CD4-positive, alpha-beta T cell treated with Interleukin-6 for 4 hours (primary cell): ENCODE measurements at regions not wholly inside any gene's neighbourhood (a gene's known extent, or its start where the extent isn't known, plus 50 kb on each side); places are given as distances from the start of the nearest gene placed in this dataset.
"Not testable (repeated sequence)": the region's sequence is repeated elsewhere in the genome, so short reads cannot be mapped to it uniquely, and the experiment has no call there.

Experiments
- DNase-seq: peaks from one replicate; pipeline ENCODE4 v3.0.0-alpha.2; 2020; ENCODE audit warnings: mixed read lengths

DNA sequence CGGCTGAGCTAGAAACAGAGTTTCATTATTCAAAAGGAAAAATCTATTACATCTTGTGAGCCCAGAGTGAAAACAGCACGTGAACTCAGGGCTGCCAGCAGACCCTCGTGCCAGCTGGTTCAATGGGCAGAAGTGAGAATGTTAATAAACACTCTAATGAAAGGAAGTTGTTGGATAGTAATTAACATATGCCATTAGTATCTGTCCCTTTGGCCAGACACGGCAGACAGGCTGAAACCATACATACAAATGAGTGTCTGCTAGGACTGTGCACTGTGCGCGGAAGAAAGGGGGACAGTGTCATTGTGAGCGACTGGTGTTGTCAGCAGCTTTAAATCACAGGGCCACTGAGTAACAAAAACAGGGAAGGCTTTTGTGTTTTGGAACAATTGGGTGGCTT lies 121.9 kb upstream of the TSC22D1 start:
- DNase-seq = no peak

DNA sequence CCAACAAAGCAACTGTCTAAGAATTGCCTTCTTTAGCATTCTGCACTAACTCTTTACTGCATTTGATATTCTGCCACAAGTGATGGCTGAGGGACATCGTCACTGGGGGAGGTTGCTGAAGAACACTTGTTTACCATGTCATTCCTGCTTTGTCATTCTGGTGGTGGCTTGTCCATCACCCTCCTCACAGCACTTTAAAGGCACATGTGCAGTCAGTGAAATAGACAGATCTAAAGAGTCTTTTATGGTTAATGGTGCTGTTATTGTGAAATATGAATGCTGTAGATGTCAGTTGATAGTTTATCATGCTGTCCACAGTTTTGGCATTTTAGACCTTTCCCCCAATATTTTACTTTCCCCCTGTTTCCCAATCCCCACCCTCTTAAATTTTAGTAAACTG lies 120.9 kb upstream of the TSC22D1 start:
- DNase-seq = no peak

DNA sequence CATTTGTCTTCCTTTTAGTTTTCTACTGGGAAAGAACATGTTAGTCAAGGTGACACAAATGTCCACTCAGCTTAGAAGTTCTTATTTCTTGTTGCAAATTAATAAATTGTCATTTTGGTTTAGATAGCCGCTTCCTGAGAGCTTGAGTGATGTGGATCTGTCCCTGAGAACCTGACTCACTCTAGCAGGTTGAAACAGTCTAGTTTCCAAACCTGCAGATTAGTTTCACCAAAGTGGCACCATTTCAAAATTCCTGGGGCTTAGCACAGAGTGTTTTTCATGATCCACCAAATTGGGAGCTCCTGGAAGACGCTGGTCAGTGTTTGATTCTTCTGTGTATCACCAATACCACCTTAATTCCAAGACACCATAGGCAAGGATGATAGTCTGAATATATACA lies 119.4 kb upstream of the TSC22D1 start:
- no peak for DNase-seq

DNA sequence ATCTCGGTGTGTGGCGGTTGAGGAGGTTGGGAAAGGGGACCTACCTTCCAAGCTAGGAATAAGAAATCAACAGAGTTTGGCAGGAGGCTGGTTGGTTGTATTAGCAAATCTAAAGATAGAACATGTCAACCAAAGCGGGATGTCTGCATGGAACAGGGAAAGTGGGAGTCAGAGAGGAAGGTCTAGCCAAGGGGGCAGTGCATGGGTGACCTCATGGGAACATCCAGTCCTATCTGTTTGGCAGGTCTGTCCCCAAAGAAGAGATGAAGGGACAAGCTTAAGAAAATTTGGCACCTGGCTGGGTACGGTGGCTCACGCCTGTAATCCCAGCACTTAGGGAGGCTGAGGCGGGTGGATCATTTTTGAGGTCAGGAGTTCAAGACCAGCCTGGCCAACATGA lies 118.7 kb upstream of the TSC22D1 start:
- no peak for DNase-seq

DNA sequence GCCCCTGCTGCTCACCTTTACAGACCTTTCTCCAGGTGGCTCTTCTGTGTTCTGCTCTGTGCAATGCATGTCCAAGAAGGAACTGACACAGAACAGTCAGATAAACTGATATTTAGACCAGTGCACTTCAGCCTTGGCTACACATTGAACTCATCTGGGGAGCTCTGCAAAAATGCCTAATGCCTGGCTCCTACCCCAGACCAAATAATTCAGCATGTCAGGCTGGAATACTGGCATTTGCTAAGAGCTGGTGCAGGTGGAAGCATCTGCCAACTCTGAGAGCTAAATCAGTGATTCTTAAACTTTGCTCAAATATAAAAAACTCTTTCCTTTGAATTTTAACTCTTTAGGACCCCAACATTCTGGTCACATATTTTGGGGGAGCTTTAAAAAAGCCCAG lies 118.2 kb upstream of the TSC22D1 start:
- no peak for DNase-seq

DNA sequence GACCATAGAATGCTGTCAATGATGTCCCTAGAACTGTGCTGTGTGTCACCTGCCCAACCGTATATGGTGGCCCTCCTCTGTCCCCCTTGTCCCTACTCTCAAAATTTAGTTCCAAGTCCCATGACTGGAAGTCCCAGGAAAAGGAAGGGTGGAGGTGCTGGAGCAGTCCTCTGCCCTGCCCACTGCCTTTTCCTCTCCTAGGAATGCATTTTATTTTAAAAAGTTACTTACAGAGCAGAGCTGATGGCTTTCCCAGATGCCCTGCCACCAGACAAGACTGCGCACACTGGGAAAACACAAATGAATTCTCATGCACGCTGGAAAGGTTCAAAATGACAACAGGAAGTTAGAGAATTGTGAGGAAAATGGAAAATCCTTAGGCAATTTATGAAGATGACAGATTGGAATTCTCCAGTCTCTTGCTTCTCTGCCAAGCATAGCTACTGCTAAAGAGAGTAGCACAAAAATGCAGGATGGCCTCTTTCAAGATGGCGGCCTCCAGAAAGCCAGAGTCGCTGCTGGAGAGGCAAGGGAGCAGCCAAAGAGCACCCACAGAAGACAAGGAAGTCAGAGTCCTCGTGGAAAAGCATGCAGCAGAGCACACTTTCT lies 117.1 kb upstream of the TSC22D1 start:
- no peak for DNase-seq

DNA sequence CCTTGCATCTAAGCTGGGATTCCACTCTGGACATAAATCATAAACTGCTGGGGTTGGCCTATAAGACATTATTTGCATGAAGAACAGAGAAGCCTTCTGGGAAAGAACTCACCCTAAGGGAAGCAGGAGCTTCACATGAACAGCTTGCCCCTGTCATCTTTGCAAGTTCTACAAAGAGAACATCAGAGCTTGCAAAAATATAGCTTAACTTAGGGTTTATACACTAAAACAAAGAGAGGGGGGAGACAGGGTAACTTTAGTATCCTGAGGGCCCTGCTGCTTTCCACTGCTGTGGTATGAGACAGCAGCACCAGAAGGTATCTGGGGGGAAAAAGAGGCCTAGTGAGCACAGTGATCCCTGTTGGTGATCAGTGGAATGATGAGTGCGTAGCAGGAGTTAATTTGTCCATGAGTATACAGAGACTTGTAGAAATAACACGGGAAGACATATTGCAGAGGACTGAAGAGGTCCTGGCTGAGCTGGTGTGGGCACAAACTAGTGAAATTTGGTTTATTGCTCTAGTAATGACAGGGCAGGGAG lies 116.1 kb upstream of the TSC22D1 start:
- no peak for DNase-seq

DNA sequence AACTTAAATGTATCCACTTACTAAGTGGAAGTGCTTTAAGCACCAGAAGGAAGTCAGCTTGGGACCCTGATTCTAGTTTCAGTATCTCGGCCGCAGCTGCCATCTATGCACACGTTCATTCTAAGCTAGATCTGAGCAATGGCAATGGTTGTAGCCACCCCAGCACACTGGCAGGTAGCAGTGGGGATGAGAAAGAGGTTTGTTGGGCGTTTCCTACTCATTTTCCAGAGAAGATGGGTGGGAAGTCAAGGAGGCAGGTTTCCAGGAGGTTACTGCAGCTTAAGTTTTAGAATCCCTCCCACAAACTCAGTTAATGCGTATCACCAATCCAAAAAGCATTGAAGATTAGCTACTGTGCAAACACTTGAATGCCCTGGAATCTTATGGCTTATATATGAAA lies 114.2 kb upstream of the TSC22D1 start:
- DNase-seq = no peak

DNA sequence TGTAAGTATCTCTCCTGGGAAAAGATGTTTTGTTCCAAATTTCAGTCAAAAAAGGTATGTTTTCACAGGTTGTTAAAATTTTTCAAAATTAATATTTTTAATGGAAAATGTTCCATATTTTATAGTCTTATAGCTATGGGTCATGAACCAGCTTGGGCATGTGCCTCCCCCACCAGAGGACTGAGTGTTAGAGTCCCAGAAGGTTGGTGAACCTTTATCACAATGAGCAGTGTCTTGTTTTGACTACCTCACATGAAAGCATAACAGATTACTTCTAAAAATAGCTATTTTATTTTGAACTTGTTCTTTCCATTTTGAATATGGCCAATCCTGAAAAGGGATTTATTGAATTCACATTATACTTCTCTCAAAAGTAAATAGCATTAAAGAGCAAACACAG lies 112.5 kb upstream of the TSC22D1 start:
- DNase-seq = no peak

DNA sequence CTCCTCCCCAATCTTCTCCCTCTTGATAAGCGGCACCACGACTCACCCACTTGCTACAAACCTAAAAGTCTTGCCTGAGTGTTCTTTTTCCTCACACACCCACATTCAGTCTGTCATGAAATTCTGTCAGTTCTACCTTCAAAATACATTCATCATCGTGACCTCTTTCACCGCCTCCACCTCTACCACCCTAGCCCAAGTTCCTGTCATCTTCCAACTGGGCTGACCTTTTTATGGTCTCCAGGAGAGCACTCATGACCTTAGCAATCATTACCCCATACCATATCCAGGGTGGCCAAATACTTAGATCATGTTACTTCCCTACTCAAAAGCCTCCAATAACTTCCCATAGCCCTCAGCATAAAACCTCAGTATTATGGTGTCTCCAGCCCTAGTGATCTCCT lies 110.4 kb upstream of the TSC22D1 start:
- no peak for DNase-seq

DNA sequence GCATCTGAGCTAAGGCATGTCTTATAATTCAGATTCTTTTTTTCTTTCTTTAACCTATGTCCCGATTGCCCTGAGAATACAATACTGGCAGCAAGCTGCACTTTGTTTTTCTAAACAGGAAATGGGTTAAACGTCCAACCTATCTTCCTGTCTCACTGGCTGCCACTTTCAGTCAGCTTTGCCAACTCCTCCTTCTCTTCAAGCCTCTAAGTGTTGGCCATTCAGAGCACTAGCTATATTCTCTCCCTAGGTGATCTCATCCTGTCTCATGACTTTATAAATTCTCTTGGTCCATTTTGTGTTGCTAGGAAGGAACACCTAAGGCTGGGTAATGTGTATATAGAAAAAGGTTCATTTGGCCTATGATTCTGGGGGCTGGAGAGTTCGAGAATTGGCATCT lies 109.5 kb upstream of the TSC22D1 start:
- no peak for DNase-seq

DNA sequence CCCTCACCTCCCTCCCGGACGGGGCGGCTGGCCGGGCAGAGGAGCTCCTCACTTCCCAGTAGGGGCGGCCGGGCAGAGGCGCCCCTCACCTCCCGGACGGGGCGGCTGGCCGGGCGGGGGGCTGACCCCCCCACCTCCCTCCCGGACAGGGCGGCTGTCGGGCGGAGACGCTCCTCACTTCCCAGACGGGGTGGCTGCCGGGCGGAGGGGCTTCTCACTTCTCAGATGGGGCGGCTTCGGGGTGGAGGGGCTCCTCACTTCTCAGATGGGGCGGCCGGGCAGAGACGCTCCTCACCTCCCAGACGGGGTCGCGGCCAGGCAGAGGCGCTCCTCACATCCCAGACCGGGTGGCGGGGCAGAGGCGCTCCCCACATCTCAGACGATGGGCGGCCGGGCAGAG lies 106.3 kb upstream of the TSC22D1 start:
- DNase-seq = not testable (repeated sequence)

DNA sequence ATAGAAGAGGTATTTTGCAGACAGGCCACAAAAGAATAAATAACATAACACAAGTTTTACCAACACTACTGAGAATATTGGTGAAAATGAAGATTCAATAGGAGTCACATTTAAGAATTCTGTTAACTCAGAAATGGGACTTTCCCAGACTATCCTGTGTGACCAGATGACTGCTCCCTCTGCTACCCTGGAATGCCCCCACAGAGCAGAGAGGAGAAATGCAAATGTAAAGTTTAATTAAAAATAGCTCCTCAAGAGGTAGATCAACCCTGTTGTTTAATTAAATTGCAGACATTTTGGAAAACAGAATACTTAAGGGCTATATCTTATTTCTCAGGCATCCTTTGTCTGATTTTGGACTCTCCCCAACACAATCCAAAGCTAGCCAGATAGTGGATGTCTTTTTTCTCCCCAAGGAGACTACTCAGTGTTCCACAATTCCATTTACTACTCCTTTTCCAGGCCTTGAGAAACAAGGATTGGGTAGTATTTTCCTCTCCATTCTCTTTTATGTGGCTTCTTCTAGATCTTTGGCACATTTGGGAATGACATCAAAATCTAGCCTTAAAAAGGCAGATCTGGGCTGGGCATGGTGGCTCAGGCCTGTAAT lies 104.7 kb upstream of the TSC22D1 start:
- no peak for DNase-seq

DNA sequence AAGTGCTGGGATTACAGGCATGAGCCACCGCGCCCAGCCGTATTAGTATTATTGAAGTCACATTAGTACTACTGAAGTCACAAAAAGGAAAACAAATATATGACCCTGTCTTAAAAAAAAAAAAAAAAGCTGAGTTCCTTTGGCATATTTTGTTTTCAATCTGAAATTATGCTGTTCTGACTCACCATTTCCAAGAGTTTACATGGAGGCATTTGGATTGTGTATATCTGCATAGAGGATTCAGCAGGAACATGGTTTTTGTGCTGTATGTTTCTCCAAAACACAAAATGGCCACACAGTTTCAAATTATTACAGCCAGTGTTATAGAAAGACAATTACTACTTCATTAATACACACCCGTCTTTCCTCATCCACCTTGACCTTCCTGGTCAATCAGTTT lies 103.5 kb upstream of the TSC22D1 start:
- DNase-seq = no peak

DNA sequence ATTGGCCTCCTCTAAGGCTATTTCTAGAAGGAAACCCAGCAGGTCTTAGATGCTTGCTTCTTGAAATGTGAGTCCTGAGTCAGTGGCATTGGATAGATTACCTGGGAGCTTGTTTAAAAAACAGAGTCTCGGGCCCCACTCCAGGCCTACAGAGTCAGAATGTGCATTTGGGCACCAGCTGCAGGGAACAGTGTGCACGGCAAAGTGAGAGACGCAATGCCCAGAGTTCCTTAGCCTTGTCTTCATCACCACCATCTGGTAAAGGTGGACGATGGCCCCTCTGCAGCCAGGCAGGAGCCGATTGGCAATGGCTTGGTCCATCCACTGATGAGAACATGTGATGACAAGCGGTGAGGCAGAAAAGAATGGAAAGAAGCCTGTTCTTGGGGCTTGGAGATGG lies 102.1 kb upstream of the TSC22D1 start:
- no peak for DNase-seq

DNA sequence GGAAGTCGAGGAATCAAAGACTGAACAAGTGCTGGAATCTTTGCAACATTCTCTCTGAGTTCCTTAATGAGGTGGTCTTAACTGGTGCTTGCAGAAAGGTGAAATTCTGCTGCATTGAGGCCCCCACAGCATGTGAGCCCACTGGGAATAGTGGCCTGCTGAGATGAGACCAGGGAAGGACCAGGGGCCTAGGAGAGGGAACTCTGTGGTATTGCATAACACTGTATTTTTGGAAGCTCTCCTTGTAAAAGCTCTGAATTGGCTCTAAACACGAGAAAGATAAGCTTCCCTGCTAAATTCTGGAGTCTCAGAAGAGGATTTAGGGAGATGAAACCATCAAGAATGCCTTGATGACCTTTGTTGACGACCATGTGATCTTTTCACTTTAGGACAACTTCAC lies 100.4 kb upstream of the TSC22D1 start:
- no peak for DNase-seq

DNA sequence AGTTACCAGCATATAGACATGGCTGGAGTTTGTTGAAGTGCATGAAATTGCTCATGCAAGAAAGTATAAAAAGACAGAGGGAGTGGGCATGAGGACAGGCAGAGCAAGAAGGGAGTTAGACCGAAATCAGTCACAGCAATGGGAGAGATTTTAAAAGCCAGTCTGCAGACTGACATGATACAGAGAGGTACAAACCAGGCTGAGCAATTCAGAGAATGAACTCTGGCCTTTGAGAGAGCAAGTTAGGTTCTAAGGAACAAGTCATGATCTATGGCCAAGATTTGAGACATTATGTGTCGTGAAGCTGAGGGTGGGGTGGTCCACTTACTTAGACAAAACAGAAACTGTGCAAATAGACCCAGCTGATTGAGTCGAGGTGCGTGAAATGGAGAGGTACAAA lies 93.4 kb upstream of the TSC22D1 start:
- DNase-seq = no peak

DNA sequence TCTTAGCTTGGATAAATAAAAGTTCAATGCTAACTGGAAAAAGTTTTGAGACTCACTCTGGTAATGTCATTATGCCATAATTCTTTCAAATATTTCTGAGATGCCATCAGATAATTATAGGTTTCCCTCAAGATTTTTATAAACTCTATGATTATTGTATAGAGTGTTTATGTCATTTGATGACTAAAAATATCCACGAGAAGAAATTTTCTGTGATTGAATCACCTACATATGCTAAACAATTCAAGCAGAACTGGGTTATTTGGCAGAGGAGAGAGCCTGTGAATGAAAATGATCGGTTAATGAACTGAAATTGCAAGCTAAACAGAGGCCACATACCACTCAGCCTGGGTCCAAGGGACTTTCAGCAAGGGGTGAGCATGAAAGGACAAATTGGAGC lies 92.6 kb upstream of the TSC22D1 start:
- DNase-seq = no peak

DNA sequence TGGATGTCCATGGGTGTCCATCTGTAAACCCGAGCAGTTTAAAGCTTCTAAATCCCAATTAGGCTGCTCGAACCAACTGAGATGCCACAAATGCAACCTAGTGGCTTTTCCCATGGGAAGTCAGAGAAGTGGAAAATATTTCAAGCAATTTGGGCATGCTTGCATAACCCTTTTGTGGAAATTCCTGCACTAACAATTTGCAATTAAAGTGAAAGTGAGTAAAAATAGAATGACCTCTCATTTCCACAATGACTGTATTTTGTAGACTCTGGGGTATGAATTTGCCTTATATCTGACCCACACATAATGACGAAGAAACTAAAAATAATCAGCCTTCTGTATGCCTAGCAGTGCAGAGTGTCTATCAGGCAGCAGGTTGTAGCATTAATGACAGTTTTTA lies 91.8 kb upstream of the TSC22D1 start:
- no peak for DNase-seq

DNA sequence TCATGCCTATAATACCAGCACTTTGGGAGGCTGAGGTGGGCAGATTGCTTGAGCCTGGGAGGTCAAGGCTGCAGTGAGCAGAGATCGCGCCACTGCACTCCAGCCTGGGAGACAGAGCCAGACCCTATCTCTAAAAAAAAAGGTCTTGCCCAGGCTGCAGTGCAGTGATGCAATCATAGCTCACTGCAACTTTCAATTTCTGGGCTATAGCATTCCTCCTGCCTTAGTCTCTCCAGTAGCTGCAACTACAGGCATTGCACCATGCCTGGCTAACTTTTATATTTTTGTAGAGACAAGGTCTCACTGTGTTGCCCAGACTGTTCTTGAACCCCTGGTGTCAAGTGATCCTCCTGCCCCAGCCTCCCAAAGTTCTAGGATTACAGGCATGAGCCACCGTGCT lies 90.4 kb upstream of the TSC22D1 start:
- DNase-seq = not testable (repeated sequence)

DNA sequence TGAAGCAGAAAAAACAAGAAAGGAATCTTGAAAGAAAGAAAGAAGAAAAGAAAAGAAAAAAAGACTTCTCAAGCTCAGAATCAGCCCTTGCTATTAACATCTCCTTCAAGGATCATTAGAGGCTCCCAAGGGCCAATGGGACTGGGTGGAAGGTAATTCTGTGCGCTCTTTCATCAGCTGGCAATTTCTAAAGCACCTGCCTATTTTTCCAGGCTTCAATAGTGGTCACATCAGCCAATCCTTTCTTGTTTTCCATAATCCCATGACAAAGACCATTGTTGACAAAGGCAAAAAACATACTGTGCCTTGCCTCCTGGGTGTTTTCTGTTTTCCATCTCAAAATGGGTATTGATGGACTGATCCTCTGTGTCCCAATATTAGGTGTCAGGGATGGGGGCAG lies 88.2 kb upstream of the TSC22D1 start:
- no peak for DNase-seq

DNA sequence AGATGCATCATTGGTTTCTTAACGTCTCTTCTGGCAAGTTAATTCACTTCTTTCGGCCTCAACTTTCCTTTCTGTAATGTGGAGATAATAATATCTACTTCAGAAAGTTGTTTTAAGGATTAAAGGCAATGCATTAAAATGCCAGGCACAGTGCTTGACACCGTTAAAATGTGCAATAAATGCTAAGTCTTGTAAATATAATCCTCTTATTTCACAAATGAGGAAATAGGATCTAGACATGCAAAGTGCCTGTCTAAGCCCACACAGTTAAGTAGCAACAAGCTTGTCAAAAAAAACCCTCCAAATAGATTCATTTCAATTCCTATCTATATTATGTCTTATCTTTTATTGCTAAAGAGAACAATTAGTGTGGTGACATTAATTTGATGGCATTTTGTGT lies 86.4 kb upstream of the TSC22D1 start:
- DNase-seq = no peak

DNA sequence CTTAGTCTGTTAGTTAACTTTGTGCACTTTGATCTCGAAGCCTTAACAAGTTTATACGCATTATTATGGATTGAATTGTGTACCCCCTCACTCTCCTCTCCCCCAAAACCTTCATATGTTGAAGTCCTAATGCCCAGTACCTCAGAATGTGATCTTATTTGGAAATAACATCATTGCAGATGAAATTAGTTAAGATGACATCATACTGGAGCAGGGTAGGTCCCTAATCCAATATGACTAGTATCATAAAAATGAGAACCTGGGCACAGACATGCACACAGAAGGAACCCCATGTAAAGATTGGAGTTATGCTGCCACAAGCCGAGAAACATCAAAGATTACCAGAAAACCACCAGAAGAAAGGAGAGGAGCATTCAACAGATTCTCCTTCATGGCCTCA lies 85.8 kb upstream of the TSC22D1 start:
- DNase-seq = no peak

DNA sequence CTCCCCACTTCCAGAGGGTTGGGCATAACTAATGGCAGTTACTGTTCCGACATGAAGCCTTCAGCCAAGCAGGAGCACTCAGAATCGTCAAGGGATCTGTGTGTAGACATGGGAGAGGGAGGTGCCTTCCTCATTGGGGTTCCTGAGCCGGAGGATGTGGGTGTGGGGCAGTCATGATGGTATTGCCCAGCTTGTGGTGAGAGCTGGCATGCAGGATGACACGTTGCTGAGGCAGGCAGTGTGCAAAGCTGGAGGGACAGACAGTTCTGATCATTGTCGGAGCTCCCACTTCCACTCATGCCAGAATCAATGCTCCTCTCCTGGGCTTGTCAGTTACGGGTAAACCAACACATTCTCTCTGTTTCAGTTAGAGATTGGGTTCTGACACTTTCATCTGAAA lies 83.9 kb upstream of the TSC22D1 start:
- DNase-seq = no peak
